Lower leg skin (tissue), 3 donors: ENCODE measurements at regions not wholly inside any gene's neighbourhood (a gene's known extent, or its start where the extent isn't known, plus 50 kb on each side); places are given as distances from the start of the nearest gene placed in this dataset.

Source experiments
- CTCF ChIP-seq, 3 donors: fragments of 450-650 bp; IDR thresholded peaks; one replicate each; pipeline ENCODE4 v1.5.1; 2016; ENCODE audit warnings: antibody characterized with exemption in 3 of 3, mild to moderate bottlenecking in 3 of 3, moderate library complexity in 2 of 3
- POLR2A ChIP-seq, 2 donors: fragments of 450-650 bp; IDR thresholded peaks; one replicate each; pipeline ENCODE4 v1.6.1; 2016 to 2017; ENCODE audit warnings: antibody characterized with exemption in 2 of 2, mild to moderate bottlenecking in 1 of 2, moderate library complexity in 1 of 2

- TF ChIP-seq CTCF (IDR thresholded peaks at IDR 0.05) (no peak), POLR2A (IDR thresholded peaks at IDR 0.05) (no peak)
These were observed 1404.4 kb downstream of the HACE1 start for GRCh38 chr6:103455275-103455674.
